Endothelial cell (in vitro differentiated cells): ENCODE measurements at regions not wholly inside any gene's neighbourhood (a gene's known extent, or its start where the extent isn't known, plus 50 kb on each side); places are given as distances from the start of the nearest gene placed in this dataset.

Experiments
- DNase-seq: peaks from one replicate; pipeline ENCODE4 v3.0.0; 2021; ENCODE audit warnings: low spot score
- H3K27ac Mint-ChIP-seq: one replicate; pipeline ENCODE4 v1.8.0; 2021; ENCODE audit warnings: mixed read lengths, inconsistent platforms; ENCODE audit not compliant: unreplicated experiment
- H3K27me3 Mint-ChIP-seq: one replicate; pipeline ENCODE4 v1.8.0; 2021; ENCODE audit warnings: mild to moderate bottlenecking, moderate library complexity, mixed read lengths, inconsistent platforms; ENCODE audit not compliant: unreplicated experiment
- H3K36me3 Mint-ChIP-seq: one replicate; pipeline ENCODE4 v1.8.0; 2021; ENCODE audit warnings: mild to moderate bottlenecking, low read depth, mixed read lengths, inconsistent platforms; ENCODE audit not compliant: unreplicated experiment
- H3K4me1 Mint-ChIP-seq: one replicate; pipeline ENCODE4 v1.8.0; 2021; ENCODE audit warnings: mild to moderate bottlenecking, mixed read lengths, inconsistent platforms; ENCODE audit not compliant: unreplicated experiment
- H3K4me3 Mint-ChIP-seq: one replicate; pipeline ENCODE4 v1.8.0; 2021; ENCODE audit warnings: mild to moderate bottlenecking, mixed read lengths, inconsistent platforms; ENCODE audit not compliant: unreplicated experiment
- H3K9me3 Mint-ChIP-seq: one replicate; pipeline ENCODE4 v1.8.0; 2021; ENCODE audit warnings: mixed read lengths, inconsistent platforms; ENCODE audit not compliant: unreplicated experiment
- CTCF ChIP-seq: fragments of 200-600 bp; sonication (generic); IDR thresholded peaks from one replicate; pipeline ENCODE4 v1.5.0; 2021; ENCODE audit warnings: antibody characterized with exemption; ENCODE audit not compliant: unreplicated experiment

GRCh38 chr2:151178207-151178606, 83.5 kb downstream of the RBM43 start:
- no peak overlapping the region for H3K4me3 Mint-ChIP-seq
- H3K4me1 Mint-ChIP-seq, result no peaks in the 10 kb centered on the region
- DNase-seq, result no peak
- no peaks in the 10 kb centered on the region for H3K36me3 Mint-ChIP-seq
- no peaks in the 10 kb centered on the region for H3K27me3 Mint-ChIP-seq
- no peak overlapping the region for H3K27ac Mint-ChIP-seq
- H3K9me3 Mint-ChIP-seq, result no peaks in the 10 kb centered on the region
- no peak for TF ChIP-seq CTCF

- Mint-ChIP-seq H3K27ac (no peak overlapping the region), H3K4me3 (no peak overlapping the region), H3K27me3 (no peaks in the 10 kb centered on the region), H3K9me3 (no peaks in the 10 kb centered on the region), H3K36me3 (no peaks in the 10 kb centered on the region), H3K4me1 (no peaks in the 10 kb centered on the region)
- TF ChIP-seq CTCF, result no peak
- DNase-seq, result no peak
These were observed 83.9 kb downstream of the RBM43 start for GRCh38 chr2:151177756-151178155.

GRCh38 chr2:151176661-151177060, 85.0 kb downstream of the RBM43 start:
- peaks cover 1% of the 10 kb centered on the region for H3K27me3 Mint-ChIP-seq
- no peak for TF ChIP-seq CTCF
- H3K36me3 Mint-ChIP-seq, result no peaks in the 10 kb centered on the region
- no peaks in the 10 kb centered on the region for H3K9me3 Mint-ChIP-seq
- no peaks in the 10 kb centered on the region for H3K4me1 Mint-ChIP-seq
- DNase-seq, result no peak
- no peak overlapping the region for H3K4me3 Mint-ChIP-seq
- H3K27ac Mint-ChIP-seq, result no peak overlapping the region

- no peaks in the 10 kb centered on the region for H3K9me3 Mint-ChIP-seq
- no peak overlapping the region for H3K4me3 Mint-ChIP-seq
- DNase-seq, result no peak
- no peaks in the 10 kb centered on the region for H3K36me3 Mint-ChIP-seq
- no peak overlapping the region for H3K27ac Mint-ChIP-seq
- no peak for TF ChIP-seq CTCF
- H3K4me1 Mint-ChIP-seq, result no peaks in the 10 kb centered on the region
- H3K27me3 Mint-ChIP-seq, result peaks cover 1% of the 10 kb centered on the region
These were observed 85.8 kb downstream of the RBM43 start for GRCh38 chr2:151175864-151176263.

GRCh38 chr2:151174127-151174526, 87.5 kb downstream of the RBM43 start:
- no peaks in the 10 kb centered on the region for H3K36me3 Mint-ChIP-seq

More at GRCh38 chr2:151174127-151174526, 87.5 kb downstream of the RBM43 start:
- H3K4me1 Mint-ChIP-seq, result no peaks in the 10 kb centered on the region
- no peak overlapping the region for H3K27ac Mint-ChIP-seq
- TF ChIP-seq CTCF, result no peak
- DNase-seq, result no peak
- no peak overlapping the region for H3K4me3 Mint-ChIP-seq
- H3K27me3 Mint-ChIP-seq, result peaks cover 1% of the 10 kb centered on the region
- no peaks in the 10 kb centered on the region for H3K9me3 Mint-ChIP-seq
